22Rv1 (cell line): ENCODE measurements at regions not wholly inside any gene's neighbourhood (a gene's known extent, or its start where the extent isn't known, plus 50 kb on each side); places are given as distances from the start of the nearest gene placed in this dataset.

Source experiments
- CTCF ChIP-seq: fragments of 450-650 bp; IDR thresholded peaks from 2 replicates; pipeline ENCODE4 v1.5.1; 2017; ENCODE audit warnings: mild to moderate bottlenecking
- ZFX ChIP-seq: fragments of 450-650 bp; IDR thresholded peaks from 2 replicates; pipeline ENCODE4 v1.6.1; 2017; ENCODE audit warnings: antibody characterized with exemption, borderline replicate concordance

- TF ChIP-seq CTCF (no peak), ZFX (no peak)
Measured at GRCh38 chr18:75507636-75508035, 80.1 kb upstream of the SMIM21 start.
